GM06990 (cell line): ENCODE measurements at regions not wholly inside any gene's neighbourhood (a gene's known extent, or its start where the extent isn't known, plus 50 kb on each side); places are given as distances from the start of the nearest gene placed in this dataset.

Experiments
- DNase-seq: peaks from one replicate; pipeline ENCODE4 v3.0.0-alpha.2; 2011; ENCODE audit not compliant: insufficient read length; ENCODE audit errors: extremely low read depth
- H3K27me3 ChIP-seq: replicated peaks from 2 replicates; pipeline ENCODE4 v1.6.0; 2011; ENCODE audit warnings: low read length; ENCODE audit not compliant: control insufficient read depth, insufficient read depth
- H3K36me3 ChIP-seq: 2 replicates; pipeline ENCODE4 v1.5.1; 2011; ENCODE audit warnings: low read length; ENCODE audit not compliant: control insufficient read depth, insufficient read depth
- H3K4me3 ChIP-seq: replicated peaks from 2 replicates; pipeline ENCODE4 v1.5.1; 2011; ENCODE audit warnings: low read depth, mild to moderate bottlenecking, control low read depth, low read length
- CTCF ChIP-seq: IDR thresholded peaks from 2 replicates; pipeline ENCODE4 v1.5.1; 2011; ENCODE audit warnings: low read length, control low read depth, mild to moderate bottlenecking, inconsistent platforms; ENCODE audit not compliant: insufficient read depth, poor library complexity, severe bottlenecking

GRCh38 chr15:70172124-70172523, 74.4 kb upstream of the TLE3 start:
- TF ChIP-seq CTCF = no peak
- Histone ChIP-seq H3K36me3 (no peaks in the 10 kb centered on the region), H3K4me3 (no peak overlapping the region), H3K27me3 (no peaks in the 10 kb centered on the region; the same call in 1 of the 2 replicates)
- DNase-seq = no peak

- Histone ChIP-seq H3K4me3 (no peak overlapping the region), H3K36me3 (no peaks in the 10 kb centered on the region), H3K27me3 (no peaks in the 10 kb centered on the region; the same call in 1 of the 2 replicates)
- no peak for TF ChIP-seq CTCF
- DNase-seq = no peak
These were observed 73.7 kb upstream of the TLE3 start for GRCh38 chr15:70171256-70171886.

- no peak for DNase-seq
- H3K27me3 ChIP-seq = no peaks in the 10 kb centered on the region; the same call in 1 of the 2 replicates
- H3K4me3 ChIP-seq = no peak overlapping the region
- no peaks in the 10 kb centered on the region for H3K36me3 ChIP-seq
- TF ChIP-seq CTCF = no peak
These were observed 72.5 kb upstream of the TLE3 start for GRCh38 chr15:70170096-70170699.

- Histone ChIP-seq H3K4me3 (no peak overlapping the region), H3K36me3 (no peaks in the 10 kb centered on the region), H3K27me3 (no peaks in the 10 kb centered on the region)
- no peak for DNase-seq
- no peak for TF ChIP-seq CTCF
These were observed 71.4 kb upstream of the TLE3 start for GRCh38 chr15:70169147-70169546.

- no peaks in the 10 kb centered on the region for H3K27me3 ChIP-seq
- TF ChIP-seq CTCF = no peak
- DNase-seq = no peak
- H3K36me3 ChIP-seq = no peaks in the 10 kb centered on the region
- no peak overlapping the region for H3K4me3 ChIP-seq
These were observed 69.4 kb upstream of the TLE3 start for GRCh38 chr15:70167155-70167554.
